ENCODE measurements at regions not wholly inside any gene's neighbourhood (a gene's known extent, or its start where the extent isn't known, plus 50 kb on each side); places are given as distances from the start of the nearest gene placed in this dataset.

GRCh38 chr5:18152671-18153070, 518.4 kb downstream of the TAF11L14 start:
- Mint-ChIP-seq H3K9me3 (no peaks in the 10 kb centered on the region), H3K4me3 (no peak overlapping the region), H3K4me1 (ENCODE audit: low read depth) (no peaks in the 10 kb centered on the region), H3K27me3 (no peaks in the 10 kb centered on the region), H3K27ac (no peak overlapping the region), H3K36me3 (ENCODE audit: low read depth) (no peaks in the 10 kb centered on the region)
- intact Hi-C loops (cut with micrococcal nuclease) = no loop called here

DNA sequence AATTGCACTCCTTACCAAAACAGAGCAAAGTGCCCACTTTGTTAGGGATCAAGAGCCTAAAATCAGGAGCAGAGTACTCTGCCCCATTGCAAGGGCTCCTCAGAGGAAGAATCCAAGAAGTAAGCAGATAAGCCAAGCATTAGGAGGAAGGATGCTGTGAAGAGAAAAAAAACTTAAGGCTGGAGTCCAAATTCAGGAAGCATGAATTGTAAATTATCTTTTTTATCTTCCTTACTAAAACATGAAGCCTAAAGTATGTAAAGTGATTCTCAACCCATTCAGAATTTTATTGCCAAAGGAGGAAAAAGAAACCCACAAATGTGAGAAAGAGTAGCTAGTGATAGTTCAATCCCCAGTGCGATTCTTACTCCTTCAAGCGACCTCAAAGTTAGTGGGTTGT, 523.9 kb downstream of the TAF11L14 start:
- Mint-ChIP-seq H3K27ac (no peak overlapping the region), H3K27me3 (no peaks in the 10 kb centered on the region), H3K36me3 (ENCODE audit: low read depth) (no peaks in the 10 kb centered on the region), H3K4me3 (no peak overlapping the region), H3K9me3 (peaks cover 21% of the 10 kb centered on the region), H3K4me1 (ENCODE audit: low read depth) (no peaks in the 10 kb centered on the region)
- intact Hi-C loops (cut with micrococcal nuclease) = no loop called here

- intact Hi-C loops (cut with micrococcal nuclease) = no loop called here
- H3K36me3 Mint-ChIP-seq (ENCODE audit: low read depth) = no peaks in the 10 kb centered on the region
Observed at GRCh38 chr5:18159331-18159730, 525.1 kb downstream of the TAF11L14 start.

GRCh38 chr5:18171684-18172083, 537.4 kb downstream of the TAF11L14 start:
- H3K9me3 Mint-ChIP-seq = peaks cover 21% of the 10 kb centered on the region
- no peaks in the 10 kb centered on the region for H3K36me3 Mint-ChIP-seq (ENCODE audit: low read depth)
- H3K4me3 Mint-ChIP-seq = no peak overlapping the region
- H3K4me1 Mint-ChIP-seq (ENCODE audit: low read depth) = no peaks in the 10 kb centered on the region
- H3K27me3 Mint-ChIP-seq = no peaks in the 10 kb centered on the region
- H3K27ac Mint-ChIP-seq = no peak overlapping the region
- intact Hi-C loops (cut with micrococcal nuclease) = no loop called here

More at GRCh38 chr5:18159331-18159730, 525.1 kb downstream of the TAF11L14 start:
- Mint-ChIP-seq H3K4me3 (no peak overlapping the region), H3K9me3 (peaks cover 30% of the 10 kb centered on the region), H3K4me1 (ENCODE audit: low read depth) (no peaks in the 10 kb centered on the region), H3K27me3 (no peaks in the 10 kb centered on the region), H3K27ac (no peak overlapping the region)

- Mint-ChIP-seq H3K27me3 (no peaks in the 10 kb centered on the region), H3K27ac (no peak overlapping the region), H3K36me3 (ENCODE audit: low read depth) (no peaks in the 10 kb centered on the region), H3K4me3 (no peak overlapping the region), H3K9me3 (no peaks in the 10 kb centered on the region), H3K4me1 (ENCODE audit: low read depth) (no peaks in the 10 kb centered on the region)
- intact Hi-C loops (cut with micrococcal nuclease) = no loop called here
Observed at GRCh38 chr5:18179579-18179978, 545.3 kb downstream of the TAF11L14 start.

DNA sequence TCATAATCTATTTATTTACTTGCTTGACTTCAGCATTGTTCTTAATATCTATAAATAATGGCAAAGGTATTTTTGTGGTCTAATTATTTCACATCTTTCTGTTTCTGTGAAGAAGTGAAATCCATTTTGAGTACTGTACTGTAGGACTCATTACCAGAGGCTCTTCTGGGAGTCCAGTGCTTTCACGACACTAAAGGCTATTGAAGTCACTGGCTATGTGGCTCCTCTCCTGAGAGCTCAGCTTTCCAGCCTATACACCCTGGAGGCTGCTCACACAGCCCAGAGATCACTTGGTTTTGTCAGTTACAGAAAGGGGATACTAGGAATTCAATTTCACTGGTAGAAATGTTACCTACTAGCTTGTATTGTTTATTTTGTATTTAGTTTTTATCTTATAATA, 547.3 kb downstream of the TAF11L14 start:
- Mint-ChIP-seq H3K27me3 (no peaks in the 10 kb centered on the region), H3K27ac (no peak overlapping the region), H3K9me3 (no peaks in the 10 kb centered on the region), H3K4me3 (no peak overlapping the region), H3K4me1 (ENCODE audit: low read depth) (no peaks in the 10 kb centered on the region), H3K36me3 (ENCODE audit: low read depth) (no peaks in the 10 kb centered on the region)
- intact Hi-C loops (cut with micrococcal nuclease) = no loop called here

DNA sequence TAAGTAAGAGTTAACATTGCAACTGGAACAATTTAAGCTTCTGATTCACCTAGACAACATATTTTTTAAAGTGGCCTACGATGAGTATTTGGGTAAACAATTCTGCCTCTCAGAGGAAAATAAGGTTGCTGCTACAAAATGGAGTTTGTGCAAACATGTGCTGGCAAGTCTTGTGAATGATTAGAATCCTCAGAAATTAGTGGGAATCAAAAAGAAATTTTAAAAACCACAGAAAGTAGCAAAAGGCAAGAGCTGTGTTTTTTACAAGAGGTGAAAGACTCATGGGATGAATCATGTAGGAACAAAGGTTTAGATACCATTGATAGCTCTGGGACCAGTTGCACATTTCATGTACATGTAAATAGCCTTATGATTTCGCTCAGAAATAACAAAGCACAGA, 561.6 kb downstream of the TAF11L14 start:
- H3K4me1 Mint-ChIP-seq (ENCODE audit: low read depth) = no peaks in the 10 kb centered on the region
- H3K27me3 Mint-ChIP-seq = no peaks in the 10 kb centered on the region
- intact Hi-C loops (cut with micrococcal nuclease) = no loop called here
- no peaks in the 10 kb centered on the region for H3K36me3 Mint-ChIP-seq (ENCODE audit: low read depth)
- peaks cover 38% of the 10 kb centered on the region for H3K9me3 Mint-ChIP-seq
- no peak overlapping the region for H3K27ac Mint-ChIP-seq
- H3K4me3 Mint-ChIP-seq = no peak overlapping the region

GRCh38 chr5:18197734-18198133, 563.5 kb downstream of the TAF11L14 start:
- intact Hi-C loops (cut with micrococcal nuclease) = no loop called here
- Mint-ChIP-seq H3K27ac (no peak overlapping the region), H3K4me3 (no peak overlapping the region), H3K27me3 (no peaks in the 10 kb centered on the region), H3K9me3 (peaks cover 24% of the 10 kb centered on the region), H3K36me3 (ENCODE audit: low read depth) (no peaks in the 10 kb centered on the region), H3K4me1 (ENCODE audit: low read depth) (peaks cover 6% of the 10 kb centered on the region)

DNA sequence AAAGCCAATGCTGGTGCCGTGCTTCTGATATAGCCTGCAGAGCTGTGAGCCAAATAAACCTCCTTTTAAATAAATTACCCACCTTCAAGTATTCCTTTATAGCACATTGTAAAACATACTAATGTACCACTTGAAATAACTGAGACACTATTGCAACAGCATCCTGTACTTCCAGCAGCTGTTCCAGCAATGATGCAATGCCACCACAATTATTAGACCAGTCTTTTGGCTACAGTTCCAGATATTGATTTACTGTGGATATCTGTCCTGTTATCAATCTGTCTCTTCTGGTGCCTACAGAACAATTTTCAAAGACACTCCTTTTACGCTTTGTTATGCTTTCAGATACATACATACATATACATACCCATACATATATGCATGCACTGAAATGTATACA, 567.9 kb downstream of the TAF11L14 start:
- H3K27me3 Mint-ChIP-seq = no peaks in the 10 kb centered on the region

GRCh38 chr5:18203296-18203695, 569.0 kb downstream of the TAF11L14 start:
- Mint-ChIP-seq H3K9me3 (peaks cover 17% of the 10 kb centered on the region), H3K36me3 (ENCODE audit: low read depth) (no peaks in the 10 kb centered on the region), H3K4me1 (ENCODE audit: low read depth) (peaks cover 6% of the 10 kb centered on the region), H3K27ac (no peak overlapping the region), H3K4me3 (no peak overlapping the region), H3K27me3 (no peaks in the 10 kb centered on the region)
- intact Hi-C loops (cut with micrococcal nuclease) = no loop called here

More for the DNA sequence above, 567.9 kb downstream of the TAF11L14 start:
- no peaks in the 10 kb centered on the region for H3K36me3 Mint-ChIP-seq (ENCODE audit: low read depth)
- peaks cover 28% of the 10 kb centered on the region for H3K9me3 Mint-ChIP-seq
- peaks cover 6% of the 10 kb centered on the region for H3K4me1 Mint-ChIP-seq (ENCODE audit: low read depth)
- H3K4me3 Mint-ChIP-seq = no peak overlapping the region
- intact Hi-C loops (cut with micrococcal nuclease) = no loop called here
- no peak overlapping the region for H3K27ac Mint-ChIP-seq

DNA sequence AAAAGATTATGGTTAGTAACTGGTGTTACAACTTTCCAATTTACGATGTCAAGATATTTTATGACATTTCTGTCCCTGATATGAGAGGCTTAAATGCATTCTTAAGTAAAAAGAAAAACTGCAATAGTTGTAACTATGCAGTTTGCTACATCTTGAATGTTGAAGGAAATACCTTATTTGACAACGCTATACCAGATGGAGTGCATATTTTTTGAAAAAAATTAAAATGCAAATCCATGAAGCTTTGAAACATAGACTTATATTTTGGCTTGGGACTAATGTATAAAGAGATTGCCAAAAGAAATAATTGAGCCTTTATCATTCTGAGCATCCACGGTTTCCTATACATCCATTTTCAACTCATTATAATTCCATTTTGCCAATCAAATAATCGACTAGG, 579.4 kb downstream of the TAF11L14 start:
- intact Hi-C loops (cut with micrococcal nuclease) = no loop called here
- H3K9me3 Mint-ChIP-seq = peaks cover 17% of the 10 kb centered on the region
- no peak overlapping the region for H3K4me3 Mint-ChIP-seq
- peaks cover 13% of the 10 kb centered on the region for H3K4me1 Mint-ChIP-seq (ENCODE audit: low read depth)
- H3K27ac Mint-ChIP-seq = no peak overlapping the region
- no peaks in the 10 kb centered on the region for H3K27me3 Mint-ChIP-seq
- no peaks in the 10 kb centered on the region for H3K36me3 Mint-ChIP-seq (ENCODE audit: low read depth)

DNA sequence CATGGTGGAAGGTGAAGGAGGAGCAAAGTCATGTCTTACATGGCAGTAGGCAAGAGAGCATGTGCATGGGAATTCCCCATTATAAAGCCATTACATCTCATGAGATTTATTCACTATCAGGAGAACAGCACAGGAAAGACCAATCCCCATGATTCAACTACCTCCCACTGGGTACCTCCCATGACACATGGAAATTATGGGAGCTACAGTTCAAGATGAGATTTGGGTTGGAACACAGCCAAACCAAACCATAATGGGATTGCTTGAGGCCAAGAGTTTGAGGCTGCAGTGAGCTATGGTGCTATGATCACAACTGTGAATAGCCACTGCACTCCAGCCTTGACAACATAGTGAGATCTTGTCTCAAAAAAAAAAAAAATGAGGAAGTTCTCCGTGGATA, 581.8 kb downstream of the TAF11L14 start:
- peaks cover 17% of the 10 kb centered on the region for H3K9me3 Mint-ChIP-seq
- intact Hi-C loops (cut with micrococcal nuclease) = no loop called here
- H3K4me3 Mint-ChIP-seq = no peak overlapping the region
- no peaks in the 10 kb centered on the region for H3K27me3 Mint-ChIP-seq
- no peak overlapping the region for H3K27ac Mint-ChIP-seq
- H3K4me1 Mint-ChIP-seq (ENCODE audit: low read depth) = peaks cover 13% of the 10 kb centered on the region
- no peaks in the 10 kb centered on the region for H3K36me3 Mint-ChIP-seq (ENCODE audit: low read depth)

GRCh38 chr5:18216729-18217128, 582.5 kb downstream of the TAF11L14 start:
- Mint-ChIP-seq H3K9me3 (peaks cover 17% of the 10 kb centered on the region), H3K4me1 (ENCODE audit: low read depth) (peaks cover 13% of the 10 kb centered on the region), H3K36me3 (ENCODE audit: low read depth) (no peaks in the 10 kb centered on the region), H3K4me3 (no peak overlapping the region), H3K27me3 (no peaks in the 10 kb centered on the region), H3K27ac (no peak overlapping the region)
- intact Hi-C loops (cut with micrococcal nuclease) = no loop called here

DNA sequence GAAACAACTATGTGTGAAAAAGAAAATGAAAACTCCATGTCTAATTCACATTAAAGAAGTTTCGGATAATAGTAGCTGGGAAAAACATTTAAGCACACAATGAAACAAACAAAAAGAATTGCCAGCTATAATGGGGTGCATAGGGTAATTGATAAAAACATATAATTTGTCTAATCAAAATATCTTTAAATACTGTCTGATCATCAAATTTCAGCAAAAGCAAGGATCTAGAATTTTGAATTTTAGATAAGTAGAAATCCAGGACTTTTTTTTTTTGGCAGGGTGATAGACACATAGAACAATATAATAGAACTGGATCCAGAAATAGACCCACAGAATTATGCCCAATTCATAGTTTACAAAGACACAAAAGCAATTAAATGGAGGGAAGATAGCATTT, 585.0 kb downstream of the TAF11L14 start:
- no peak overlapping the region for H3K27ac Mint-ChIP-seq
- H3K36me3 Mint-ChIP-seq (ENCODE audit: low read depth) = no peaks in the 10 kb centered on the region
- H3K4me3 Mint-ChIP-seq = no peak overlapping the region
- H3K27me3 Mint-ChIP-seq = no peaks in the 10 kb centered on the region
- intact Hi-C loops (cut with micrococcal nuclease) = no loop called here
- H3K4me1 Mint-ChIP-seq (ENCODE audit: low read depth) = peaks cover 13% of the 10 kb centered on the region
- peaks cover 17% of the 10 kb centered on the region for H3K9me3 Mint-ChIP-seq

DNA sequence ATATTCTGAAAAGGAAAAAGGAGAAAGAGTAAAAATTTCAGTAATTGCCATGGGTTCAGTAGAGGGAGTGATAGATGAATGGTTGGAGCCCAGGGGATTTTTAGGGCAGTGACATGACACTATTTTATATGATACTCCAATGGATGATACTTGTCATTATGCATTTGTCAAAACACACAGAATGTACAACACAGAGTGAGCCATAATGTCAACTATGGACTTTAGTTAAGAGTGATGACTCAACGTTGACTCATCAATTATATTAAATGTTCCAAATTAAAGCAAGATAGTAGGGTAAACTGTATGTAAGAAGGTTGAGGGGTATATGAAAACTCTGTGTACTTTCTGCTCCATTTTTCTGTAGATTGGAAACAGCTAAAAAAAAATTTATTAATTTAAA, 586.4 kb downstream of the TAF11L14 start:
- H3K4me1 Mint-ChIP-seq (ENCODE audit: low read depth) = peaks cover 13% of the 10 kb centered on the region
- no peaks in the 10 kb centered on the region for H3K27me3 Mint-ChIP-seq
- H3K36me3 Mint-ChIP-seq (ENCODE audit: low read depth) = no peaks in the 10 kb centered on the region
- no peak overlapping the region for H3K27ac Mint-ChIP-seq
- peaks cover 14% of the 10 kb centered on the region for H3K9me3 Mint-ChIP-seq
- intact Hi-C loops (cut with micrococcal nuclease) = no loop called here
- H3K4me3 Mint-ChIP-seq = no peak overlapping the region
